Peyer's patch (tissue), 4 donors: ENCODE measurements at regions not wholly inside any gene's neighbourhood (a gene's known extent, or its start where the extent isn't known, plus 50 kb on each side); places are given as distances from the start of the nearest gene placed in this dataset.
A peak's percentile ranks its signal among the peaks of the same experiment; 100 is the strongest.

Source experiments
- DNase-seq, 3 donors: peaks; one replicate each; pipeline ENCODE4 v3.0.0-alpha.2; 2017 to 2019
- H3K27ac ChIP-seq, 4 donors: fragments of 200-600 bp; sonication (generic); one replicate each; pipeline ENCODE4 v1.5.1; 2016 to 2019
- H3K27me3 ChIP-seq, 2 donors: fragments of 200-600 bp; sonication (generic); one replicate each; pipeline ENCODE4 v1.5.1; 2019
- H3K36me3 ChIP-seq, 3 donors: fragments of 200-600 bp; sonication (generic); one replicate each; pipeline ENCODE4 v1.5.1; 2016 to 2019
- H3K4me1 ChIP-seq, 4 donors: fragments of 200-600 bp; sonication (generic); one replicate each; pipeline ENCODE4 v1.5.1; 2016 to 2019
- H3K4me3 ChIP-seq, 4 donors: fragments of 200-600 bp; sonication (generic); 1 replicate in 3 of 4; 2 replicates in 1 of 4; pipeline ENCODE4 v1.5.1; 2016 to 2019; ENCODE audit warnings: mild to moderate bottlenecking in 1 of 4
- H3K9me3 ChIP-seq, 4 donors: fragments of 200-600 bp; sonication (generic); one replicate each; pipeline ENCODE4 v1.5.1; 2016 to 2019; ENCODE audit warnings: mild to moderate bottlenecking in 1 of 4
- CTCF ChIP-seq, 6 experiments: fragments of 450-650 bp in 4 of 6; fragments of 200-600 bp in 2 of 6; sonication (generic) in 1 of 6; IDR thresholded peaks; one replicate each; pipeline ENCODE4 v1.5.1; 2017 to 2019; ENCODE audit warnings: antibody characterized with exemption in 6 of 6, mild to moderate bottlenecking in 3 of 6, moderate library complexity in 1 of 6
- POLR2A ChIP-seq, 2 donors: fragments of 450-650 bp; IDR thresholded peaks; one replicate each; pipeline ENCODE4 v1.5.1; 2017; ENCODE audit warnings: antibody characterized with exemption in 2 of 2, mild to moderate bottlenecking in 2 of 2, moderate library complexity in 2 of 2

- no peaks in the 10 kb centered on the region for H3K27me3 ChIP-seq
- no peak overlapping the region for H3K4me3 ChIP-seq
- no peak overlapping the region for H3K27ac ChIP-seq
- no peak for TF ChIP-seq CTCF (IDR thresholded peaks at IDR 0.05)
- TF ChIP-seq POLR2A (IDR thresholded peaks at IDR 0.05): no peak
- no peaks in the 10 kb centered on the region for H3K4me1 ChIP-seq
- no peaks in the 10 kb centered on the region for H3K9me3 ChIP-seq
- DNase-seq: no peak
- no peaks in the 10 kb centered on the region for H3K36me3 ChIP-seq
Observed at GRCh38 chr14:89486961-89487360, 69.9 kb upstream of the FOXN3 start.

GRCh38 chr14:89486505-89486904 is 69.5 kb upstream of the FOXN3 start:
- Histone ChIP-seq H3K36me3 (no peaks in the 10 kb centered on the region), H3K4me1 (no peaks in the 10 kb centered on the region), H3K4me3 (no peak overlapping the region), H3K27ac (no peak overlapping the region), H3K27me3 (no peaks in the 10 kb centered on the region), H3K9me3 (no peaks in the 10 kb centered on the region)
- TF ChIP-seq POLR2A (IDR thresholded peaks at IDR 0.05): no peak
- no peak for TF ChIP-seq CTCF (IDR thresholded peaks at IDR 0.05)
- DNase-seq: no peak

GRCh38 chr14:89485264-89485663 is 68.2 kb upstream of the FOXN3 start:
- no peak overlapping the region for H3K27ac ChIP-seq
- H3K27me3 ChIP-seq: no peaks in the 10 kb centered on the region
- TF ChIP-seq POLR2A (IDR thresholded peaks at IDR 0.05): no peak
- no peak for TF ChIP-seq CTCF (IDR thresholded peaks at IDR 0.05)
- H3K36me3 ChIP-seq: no peaks in the 10 kb centered on the region
- H3K4me3 ChIP-seq: no peak overlapping the region
- no peaks in the 10 kb centered on the region for H3K9me3 ChIP-seq
- no peaks in the 10 kb centered on the region for H3K4me1 ChIP-seq
- DNase-seq: no peak

- no peaks in the 10 kb centered on the region for H3K9me3 ChIP-seq
- H3K27ac ChIP-seq: no peak overlapping the region
- H3K27me3 ChIP-seq: no peaks in the 10 kb centered on the region
- H3K36me3 ChIP-seq: no peaks in the 10 kb centered on the region
- H3K4me1 ChIP-seq: no peaks in the 10 kb centered on the region
- no peak overlapping the region for H3K4me3 ChIP-seq
- DNase-seq: no peak
- no peak for TF ChIP-seq POLR2A (IDR thresholded peaks at IDR 0.05)
- no peak for TF ChIP-seq CTCF (IDR thresholded peaks at IDR 0.05)
Observed at GRCh38 chr14:89484051-89484844, 67.2 kb upstream of the FOXN3 start.

- Histone ChIP-seq H3K36me3 (no peaks in the 10 kb centered on the region), H3K9me3 (no peaks in the 10 kb centered on the region), H3K27ac (no peak overlapping the region), H3K27me3 (no peaks in the 10 kb centered on the region), H3K4me1 (peaks cover 0 to 6% (median 0%) of the 10 kb centered on the region in 4 donors), H3K4me3 (no peak overlapping the region)
- TF ChIP-seq CTCF (IDR thresholded peaks at IDR 0.05) (no peak), POLR2A (IDR thresholded peaks at IDR 0.05) (no peak)
- peak in 1 of 3 donors; percentile 54 for DNase-seq
Observed at GRCh38 chr14:89481196-89481595, 64.2 kb upstream of the FOXN3 start.
